Mononuclear cell (primary cell): ENCODE measurements at regions not wholly inside any gene's neighbourhood (a gene's known extent, or its start where the extent isn't known, plus 50 kb on each side); places are given as distances from the start of the nearest gene placed in this dataset.

ENCODE experiments used
- H3K27me3 ChIP-seq: 2 replicates; pipeline ENCODE4 v1.6.0; 2011; ENCODE audit warnings: low read length, control low read depth; ENCODE audit not compliant: insufficient read depth
- H3K4me1 ChIP-seq: 2 replicates; pipeline ENCODE4 v1.5.1; 2011; ENCODE audit warnings: mild to moderate bottlenecking, low read length, control low read depth; ENCODE audit not compliant: insufficient read depth
- H3K4me3 ChIP-seq: 2 replicates; pipeline ENCODE4 v1.5.1; 2011; ENCODE audit warnings: mild to moderate bottlenecking, low read length, moderate library complexity
- H3K9me3 ChIP-seq: 2 replicates; pipeline ENCODE4 v1.5.1; 2011; ENCODE audit warnings: low read depth, mild to moderate bottlenecking, control low read depth, low read length

DNA sequence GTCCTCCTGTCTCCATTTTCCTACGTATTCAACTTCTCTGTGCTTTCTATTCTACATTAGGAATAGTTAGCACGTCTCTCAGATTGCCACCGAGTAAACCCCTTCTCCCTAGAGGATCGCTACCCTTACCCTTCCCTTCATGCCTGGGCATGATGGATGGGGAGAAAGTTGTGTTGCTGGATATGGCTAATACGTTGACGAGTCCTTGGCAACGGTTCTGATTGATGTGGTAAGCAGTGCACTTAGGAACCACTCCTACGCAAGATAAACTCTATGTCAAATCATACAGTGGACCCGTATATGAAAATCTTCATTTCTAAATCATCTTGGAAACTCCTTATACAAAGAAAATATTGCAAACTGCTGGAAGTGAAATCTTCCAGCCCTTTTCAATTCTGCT is 224.5 kb downstream of the EFNB2 start:
- no peaks in the 10 kb centered on the region for H3K4me1 ChIP-seq
- no peak overlapping the region for H3K4me3 ChIP-seq
- no peaks in the 10 kb centered on the region for H3K9me3 ChIP-seq
- H3K27me3 ChIP-seq: no peaks in the 10 kb centered on the region

DNA sequence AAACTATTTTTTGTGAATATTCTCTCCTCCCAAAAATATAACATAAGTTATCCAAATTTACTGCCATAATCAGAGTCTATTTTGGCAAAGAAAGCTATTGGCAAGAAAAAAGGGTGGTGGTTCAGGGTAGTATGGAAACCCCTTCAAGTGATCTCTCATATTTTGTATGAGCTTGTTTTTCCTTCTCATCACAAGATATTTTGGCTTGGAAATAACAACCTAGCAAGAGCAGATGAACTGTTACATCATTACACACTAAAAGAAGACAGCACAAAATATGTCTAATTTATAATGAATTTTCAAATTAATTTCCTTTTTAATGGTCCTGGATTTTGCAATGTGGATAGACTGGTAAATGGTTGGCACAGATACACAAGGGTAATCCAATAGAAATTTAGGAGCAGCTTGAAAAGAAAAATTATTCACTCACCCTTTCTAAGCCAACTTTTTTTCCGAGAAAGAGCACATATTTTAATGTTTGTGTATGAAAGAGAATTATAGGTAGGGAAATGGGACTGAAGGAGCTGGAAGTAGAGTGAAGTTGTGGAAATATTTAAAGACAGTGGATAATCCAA is 225.1 kb downstream of the EFNB2 start:
- H3K9me3 ChIP-seq: no peaks in the 10 kb centered on the region
- no peaks in the 10 kb centered on the region for H3K4me1 ChIP-seq
- no peaks in the 10 kb centered on the region for H3K27me3 ChIP-seq
- H3K4me3 ChIP-seq: no peak overlapping the region

DNA sequence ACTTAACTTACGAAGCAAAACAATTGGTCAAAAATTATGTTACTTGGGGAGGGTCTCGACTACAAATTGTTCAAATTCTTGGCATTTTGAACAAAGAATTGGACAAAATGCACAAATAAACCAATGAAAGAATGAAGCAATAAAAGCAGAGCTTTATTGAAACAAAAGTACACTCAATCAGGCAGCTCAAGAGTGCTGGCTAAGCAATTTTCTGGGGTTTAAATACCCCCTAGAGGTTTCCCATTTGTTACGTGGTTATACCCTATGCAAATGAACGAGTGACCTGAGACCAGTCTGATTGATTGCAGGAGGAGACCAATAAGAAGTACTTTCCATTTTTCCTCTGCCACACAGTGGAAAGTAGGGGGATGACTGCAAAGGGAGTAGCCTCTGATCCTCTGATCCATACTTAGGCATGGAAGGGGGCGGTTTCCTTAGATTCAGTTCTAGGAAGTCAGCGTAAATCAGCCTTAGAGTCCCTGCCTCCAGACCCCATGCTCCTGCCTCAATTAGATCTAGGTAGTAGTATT is 228.6 kb downstream of the EFNB2 start:
- no peaks in the 10 kb centered on the region for H3K9me3 ChIP-seq
- no peaks in the 10 kb centered on the region for H3K27me3 ChIP-seq
- no peak overlapping the region for H3K4me3 ChIP-seq
- no peaks in the 10 kb centered on the region for H3K4me1 ChIP-seq

DNA sequence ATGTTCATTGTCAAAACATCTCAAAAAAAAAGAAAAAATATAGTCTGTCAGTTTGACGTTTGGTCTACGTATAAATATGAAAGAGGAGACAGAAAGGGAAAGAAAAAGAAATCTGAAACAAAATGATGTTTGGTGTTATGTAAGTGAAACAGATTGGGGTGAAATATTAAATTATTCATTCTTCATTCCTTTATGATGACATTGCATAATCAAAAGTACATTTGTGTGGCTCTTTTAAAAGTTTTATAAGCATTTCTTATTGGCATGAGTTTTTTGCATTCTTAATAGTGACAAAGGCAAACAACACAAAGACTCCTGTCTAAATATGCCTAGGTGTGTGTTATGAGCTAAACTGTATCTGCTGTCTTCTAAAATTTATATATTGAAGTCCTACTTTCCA is 232.6 kb downstream of the EFNB2 start:
- Histone ChIP-seq H3K4me3 (no peak overlapping the region), H3K9me3 (no peaks in the 10 kb centered on the region), H3K4me1 (no peaks in the 10 kb centered on the region), H3K27me3 (no peaks in the 10 kb centered on the region)

DNA sequence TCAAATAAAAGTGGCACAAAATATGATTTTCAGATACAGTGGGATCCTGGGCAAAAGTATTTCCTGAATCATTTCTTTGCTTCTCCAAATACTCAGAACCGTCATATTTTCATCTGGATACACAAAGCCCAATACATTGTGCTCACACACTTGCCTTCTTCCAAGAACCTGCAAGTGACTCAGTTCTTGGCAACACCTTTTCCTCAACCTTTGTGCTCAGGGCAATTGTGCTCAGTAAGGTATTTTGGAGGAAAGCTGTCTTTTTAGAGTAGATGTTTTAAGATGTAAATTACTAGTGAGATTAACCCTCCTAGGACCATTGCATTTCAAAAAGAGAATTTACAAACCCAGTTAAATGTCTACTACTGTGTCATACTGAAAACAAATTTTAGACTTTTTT is 233.5 kb downstream of the EFNB2 start:
- no peaks in the 10 kb centered on the region for H3K9me3 ChIP-seq
- no peaks in the 10 kb centered on the region for H3K27me3 ChIP-seq
- H3K4me3 ChIP-seq: no peak overlapping the region
- H3K4me1 ChIP-seq: no peaks in the 10 kb centered on the region

DNA sequence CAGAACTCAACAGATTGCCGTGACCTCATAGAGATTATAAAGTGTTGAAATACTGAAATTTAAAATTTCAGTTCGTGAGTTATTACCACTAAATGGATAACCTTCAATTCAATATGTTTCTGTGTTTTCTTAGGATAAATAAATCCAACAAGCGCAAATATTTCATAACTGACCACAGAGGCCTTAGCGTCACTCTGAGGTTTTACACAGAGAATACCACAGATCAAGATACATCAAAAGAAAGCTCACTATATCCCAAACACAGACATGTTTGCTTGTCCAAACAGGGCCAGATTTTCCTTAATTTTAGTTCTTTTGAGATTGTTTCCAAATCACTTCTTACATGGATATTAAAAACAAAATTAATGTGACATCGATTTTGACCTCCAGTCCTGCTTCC is 235.8 kb downstream of the EFNB2 start:
- H3K4me1 ChIP-seq: no peaks in the 10 kb centered on the region
- no peaks in the 10 kb centered on the region for H3K9me3 ChIP-seq
- H3K4me3 ChIP-seq: no peak overlapping the region
- H3K27me3 ChIP-seq: no peaks in the 10 kb centered on the region

DNA sequence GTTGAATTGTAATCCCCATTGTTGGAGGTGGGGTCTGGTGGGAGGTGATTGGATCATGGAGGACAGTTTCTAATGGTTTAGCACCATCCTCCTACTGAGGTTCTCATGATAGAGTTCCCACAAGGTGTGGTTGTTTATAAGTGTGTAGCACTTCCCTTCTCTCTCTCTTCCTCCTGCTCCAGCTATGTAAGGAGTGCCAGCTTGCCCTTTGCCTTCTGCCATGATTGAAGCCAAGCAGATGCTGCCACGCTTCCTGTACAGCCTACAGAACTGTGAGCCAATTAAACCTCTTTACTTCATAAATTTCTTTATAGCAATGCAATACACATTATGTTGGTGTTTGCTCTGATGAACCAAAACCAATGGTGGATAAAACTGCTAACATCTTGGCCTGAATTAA is 238.2 kb downstream of the EFNB2 start:
- Histone ChIP-seq H3K27me3 (no peaks in the 10 kb centered on the region), H3K4me1 (no peaks in the 10 kb centered on the region), H3K9me3 (no peaks in the 10 kb centered on the region), H3K4me3 (no peak overlapping the region)

DNA sequence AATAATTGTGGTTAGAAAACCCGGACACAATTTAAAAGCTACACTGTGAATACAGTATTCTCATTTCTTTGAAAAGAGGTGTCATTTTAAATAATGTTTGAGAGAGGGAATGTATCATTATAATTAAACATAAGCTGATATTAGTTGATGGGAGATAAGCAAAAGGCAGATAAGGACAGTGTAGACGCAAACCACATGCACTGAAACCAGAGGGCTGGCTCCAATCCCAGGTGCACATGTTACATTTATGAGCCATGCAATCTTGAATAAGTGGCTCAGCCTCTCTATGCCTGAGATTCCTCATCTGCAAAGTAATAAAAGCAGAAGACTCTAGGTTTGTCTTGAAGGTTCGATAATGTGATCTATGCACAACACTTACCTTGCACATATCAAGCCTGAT is 238.7 kb downstream of the EFNB2 start:
- H3K4me1 ChIP-seq: no peaks in the 10 kb centered on the region
- no peak overlapping the region for H3K4me3 ChIP-seq
- H3K9me3 ChIP-seq: no peaks in the 10 kb centered on the region
- H3K27me3 ChIP-seq: no peaks in the 10 kb centered on the region

DNA sequence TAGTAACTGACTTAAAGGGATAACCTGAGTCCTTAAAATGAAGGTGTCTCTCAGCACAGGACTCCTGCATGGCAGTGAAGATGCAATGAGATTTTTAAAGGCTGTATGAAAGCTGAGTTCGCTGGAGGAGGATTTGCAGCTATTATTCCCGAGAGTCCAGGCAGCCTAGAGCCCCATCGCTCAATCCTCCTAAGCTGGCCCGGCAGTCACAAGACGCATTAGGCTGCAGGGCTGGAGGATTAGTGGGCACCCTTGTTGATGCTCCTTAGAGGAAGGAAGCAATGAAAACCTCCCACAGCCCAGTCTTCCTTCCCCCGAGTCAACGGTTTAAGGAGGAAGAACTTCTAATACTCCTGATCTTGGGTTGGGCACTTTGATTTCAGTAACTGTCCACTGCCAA is 239.5 kb downstream of the EFNB2 start:
- Histone ChIP-seq H3K4me1 (no peaks in the 10 kb centered on the region), H3K27me3 (no peaks in the 10 kb centered on the region), H3K9me3 (no peaks in the 10 kb centered on the region), H3K4me3 (no peak overlapping the region)

DNA sequence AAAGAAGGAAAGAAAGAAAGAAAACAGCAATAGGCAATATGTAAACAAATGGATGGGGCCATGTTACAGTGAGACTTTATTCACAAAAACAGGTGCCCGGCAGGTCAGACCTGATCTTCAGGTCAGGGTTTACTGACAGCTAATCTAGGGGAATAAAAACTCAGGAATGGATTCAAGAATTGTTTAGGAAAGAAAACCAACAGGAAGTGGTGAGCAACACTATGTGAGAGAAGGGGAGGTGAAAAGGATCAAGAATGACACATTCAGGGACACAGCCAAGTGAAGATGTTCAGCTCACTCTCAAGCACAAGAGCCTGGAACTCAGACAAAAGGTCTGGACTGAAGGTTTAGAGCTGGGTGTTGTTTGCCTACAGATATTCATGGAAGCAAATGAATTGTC is 244.5 kb downstream of the EFNB2 start:
- Histone ChIP-seq H3K4me1 (no peaks in the 10 kb centered on the region), H3K27me3 (no peaks in the 10 kb centered on the region), H3K4me3 (no peak overlapping the region), H3K9me3 (no peaks in the 10 kb centered on the region)

DNA sequence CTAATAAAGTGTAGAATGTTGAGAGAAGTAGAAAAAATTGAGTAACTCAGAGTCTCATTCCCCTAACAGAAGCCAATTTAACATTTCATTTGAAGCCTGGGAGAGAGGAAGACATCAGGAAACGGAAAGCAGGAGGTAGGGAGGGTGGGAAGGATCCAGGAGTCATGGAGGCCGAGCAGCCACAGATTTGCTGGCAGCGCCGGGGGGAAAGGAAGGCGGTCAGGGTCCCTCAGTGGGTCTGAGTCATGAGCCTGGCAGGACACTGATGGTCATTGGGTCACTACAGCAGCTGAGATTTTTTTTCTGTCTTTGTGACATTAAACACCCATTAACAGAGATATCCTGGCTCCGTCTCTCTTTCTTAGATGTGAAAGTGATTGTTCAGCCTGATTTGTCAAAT is 248.1 kb downstream of the EFNB2 start:
- Histone ChIP-seq H3K9me3 (no peaks in the 10 kb centered on the region), H3K27me3 (no peaks in the 10 kb centered on the region)

DNA sequence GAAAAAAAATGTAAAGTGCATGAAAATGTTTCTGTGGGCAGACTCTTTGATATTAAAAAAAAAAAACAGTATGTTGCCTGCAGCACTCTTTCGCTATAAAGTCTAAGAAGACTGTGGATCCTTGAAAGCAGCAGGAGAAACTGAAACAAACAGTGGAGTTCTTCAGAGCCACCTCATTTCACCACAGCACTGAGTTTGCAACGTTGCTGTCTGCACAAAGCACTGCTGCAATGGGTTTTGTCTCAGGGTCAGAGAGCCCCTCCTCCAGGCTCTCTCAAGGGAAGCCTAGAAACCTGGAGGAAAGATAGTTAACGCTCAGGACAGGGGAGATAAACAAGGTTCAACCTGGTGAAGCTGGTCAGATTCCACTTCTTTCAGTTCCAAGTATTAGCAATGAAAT is 248.7 kb downstream of the EFNB2 start:
- no peak overlapping the region for H3K4me3 ChIP-seq
- H3K4me1 ChIP-seq: no peaks in the 10 kb centered on the region
- no peaks in the 10 kb centered on the region for H3K27me3 ChIP-seq
- H3K9me3 ChIP-seq: no peaks in the 10 kb centered on the region

More for the DNA sequence above, 248.1 kb downstream of the EFNB2 start:
- Histone ChIP-seq H3K4me1 (no peaks in the 10 kb centered on the region), H3K4me3 (no peak overlapping the region)

DNA sequence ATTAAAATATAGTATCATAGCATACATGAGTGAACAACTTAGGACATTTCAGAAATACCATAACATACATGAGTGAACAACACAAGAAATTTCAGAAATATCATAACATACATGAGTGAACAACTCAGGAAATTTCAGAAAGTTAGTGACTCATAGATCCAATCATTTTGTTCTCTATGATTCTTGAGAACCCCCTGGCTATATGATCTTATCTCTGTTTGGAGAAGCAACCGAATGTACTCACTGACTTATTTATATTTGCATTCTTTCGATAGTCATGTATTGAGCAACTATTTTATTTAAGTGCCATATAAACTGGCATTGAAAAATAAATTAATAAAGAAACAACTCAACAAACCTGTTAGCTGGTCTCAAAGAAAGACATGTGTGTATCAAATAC is 251.1 kb downstream of the EFNB2 start:
- no peak overlapping the region for H3K4me3 ChIP-seq
- no peaks in the 10 kb centered on the region for H3K4me1 ChIP-seq
- no peaks in the 10 kb centered on the region for H3K27me3 ChIP-seq
- H3K9me3 ChIP-seq: no peaks in the 10 kb centered on the region

DNA sequence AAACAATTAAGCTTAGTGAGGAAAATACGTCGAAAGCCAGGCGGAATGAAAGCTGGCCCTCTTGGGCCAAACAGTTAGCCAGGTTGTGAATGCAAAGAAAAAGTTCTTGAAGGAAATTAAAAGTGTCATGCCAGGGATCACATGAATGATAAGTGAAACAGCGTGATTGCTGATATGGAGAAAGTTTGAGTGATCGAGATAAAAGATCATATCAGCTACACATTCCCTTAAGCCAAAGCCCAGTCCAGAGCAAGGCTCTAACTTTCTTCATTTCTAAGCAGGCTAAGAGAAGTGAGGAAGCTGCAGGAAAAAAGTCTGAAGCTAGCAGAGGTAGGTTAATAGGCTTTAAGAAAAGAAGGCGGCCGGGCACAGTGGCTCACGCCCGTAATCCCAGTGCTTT is 254.0 kb downstream of the EFNB2 start:
- H3K27me3 ChIP-seq: no peaks in the 10 kb centered on the region

DNA sequence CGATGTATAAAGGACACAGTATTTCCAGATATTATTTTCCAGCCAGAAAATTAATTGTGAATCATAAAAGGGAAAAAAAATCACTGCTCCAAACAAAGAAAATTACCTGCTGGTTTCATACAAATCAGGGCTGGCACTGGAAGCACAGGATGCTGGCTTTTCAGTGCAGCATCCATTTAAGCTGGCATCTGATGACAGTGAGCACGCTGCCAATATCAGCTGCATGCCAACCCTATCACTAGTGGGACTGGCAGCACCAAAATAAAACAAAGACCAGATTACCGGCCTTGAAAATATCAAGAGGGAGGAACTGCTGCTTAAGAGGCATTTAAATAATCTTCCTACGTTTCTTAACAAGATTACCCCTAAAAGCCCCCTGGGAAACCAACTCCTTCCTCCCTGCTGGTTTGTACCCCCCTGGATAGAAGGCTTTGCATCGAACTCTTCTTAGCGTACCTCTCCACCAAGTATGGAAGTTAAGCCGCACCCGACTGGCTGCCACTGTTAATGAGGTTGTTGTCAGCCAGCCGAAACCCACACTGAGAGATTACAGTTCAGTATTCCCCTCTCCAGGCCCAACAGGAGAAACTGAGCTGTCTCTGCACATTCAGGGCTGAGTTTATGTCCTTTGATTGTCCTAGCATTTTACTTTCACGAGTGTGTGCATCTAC is 257.8 kb downstream of the EFNB2 start:
- no peaks in the 10 kb centered on the region for H3K4me1 ChIP-seq
- H3K27me3 ChIP-seq: no peaks in the 10 kb centered on the region
- no peak overlapping the region for H3K4me3 ChIP-seq
- no peaks in the 10 kb centered on the region for H3K9me3 ChIP-seq

More for the DNA sequence above, 254.0 kb downstream of the EFNB2 start:
- Histone ChIP-seq H3K4me3 (no peak overlapping the region), H3K4me1 (no peaks in the 10 kb centered on the region), H3K9me3 (no peaks in the 10 kb centered on the region)

DNA sequence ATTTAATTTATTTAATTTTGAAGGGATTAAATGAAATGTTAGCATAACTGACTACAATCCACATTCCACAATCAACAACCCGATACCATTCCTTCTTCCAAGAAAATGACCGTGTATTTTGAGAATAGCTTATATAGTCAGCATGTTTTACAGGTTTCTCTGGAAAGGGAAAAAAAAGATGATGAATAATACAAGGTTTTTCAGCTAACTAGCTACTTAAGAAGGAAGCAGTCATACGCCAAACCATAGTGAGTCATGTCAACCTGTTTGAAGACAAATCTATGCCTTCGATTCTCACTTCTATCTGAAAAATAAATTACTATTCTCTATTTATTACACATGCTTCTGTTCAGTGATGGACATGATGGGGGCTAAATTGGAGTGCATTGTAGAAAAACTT is 258.6 kb downstream of the EFNB2 start:
- Histone ChIP-seq H3K4me1 (no peaks in the 10 kb centered on the region), H3K9me3 (no peaks in the 10 kb centered on the region), H3K27me3 (no peaks in the 10 kb centered on the region), H3K4me3 (no peak overlapping the region)
